ENCODE measurements at regions not wholly inside any gene's neighbourhood (a gene's known extent, or its start where the extent isn't known, plus 50 kb on each side); places are given as distances from the start of the nearest gene placed in this dataset.
"Not testable (repeated sequence)": the region's sequence is repeated elsewhere in the genome, so short reads cannot be mapped to it uniquely, and the experiment has no call there.

DNA sequence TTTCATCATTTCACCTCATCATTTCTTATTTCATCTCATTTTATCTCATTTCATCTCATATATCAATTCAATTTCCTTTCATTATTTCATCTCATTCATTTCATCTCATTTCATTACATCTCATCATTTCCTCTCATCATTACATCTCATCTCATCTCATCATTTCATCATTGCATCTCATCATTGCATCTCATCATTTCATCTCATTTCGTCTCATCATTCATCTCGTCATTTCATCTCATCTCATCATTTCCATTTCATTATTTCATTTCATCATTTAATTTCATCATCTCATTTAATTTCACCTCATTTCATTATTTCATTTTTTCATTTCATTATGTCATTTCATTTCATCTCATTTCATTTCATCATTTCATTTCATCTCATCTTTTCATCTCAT lies 168.5 kb upstream of the FAM72C start:
- not testable (repeated sequence) for DNase-seq (ENCODE audit: low read depth); H3K4me3 ChIP-seq (replicated peaks; ENCODE audit: low read depth, low read length)

DNA sequence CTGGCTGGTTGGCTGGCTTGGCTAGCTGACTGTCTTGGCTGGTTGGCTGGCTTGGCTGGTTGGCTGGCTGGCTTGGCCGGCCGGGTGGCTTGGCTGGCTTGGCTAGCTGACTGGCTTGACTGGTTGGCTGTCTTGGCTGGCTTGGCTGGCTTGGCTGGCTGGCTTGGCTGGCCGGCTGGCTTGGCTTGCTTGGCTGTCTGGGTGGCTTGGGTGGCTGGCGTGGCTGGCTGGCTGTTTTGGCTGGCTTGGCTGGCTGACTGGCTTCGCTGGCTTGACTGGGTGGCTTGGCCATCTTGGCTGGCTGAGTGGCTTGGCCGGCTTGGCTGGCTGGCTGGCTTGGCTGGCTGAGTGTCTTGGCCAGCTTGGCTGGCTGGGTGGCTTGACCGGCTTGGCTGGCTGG lies 133.2 kb upstream of the FAM72C start:
- not testable (repeated sequence) for H3K4me3 ChIP-seq (replicated peaks; ENCODE audit: low read depth, low read length); DNase-seq (ENCODE audit: low read depth)

DNA sequence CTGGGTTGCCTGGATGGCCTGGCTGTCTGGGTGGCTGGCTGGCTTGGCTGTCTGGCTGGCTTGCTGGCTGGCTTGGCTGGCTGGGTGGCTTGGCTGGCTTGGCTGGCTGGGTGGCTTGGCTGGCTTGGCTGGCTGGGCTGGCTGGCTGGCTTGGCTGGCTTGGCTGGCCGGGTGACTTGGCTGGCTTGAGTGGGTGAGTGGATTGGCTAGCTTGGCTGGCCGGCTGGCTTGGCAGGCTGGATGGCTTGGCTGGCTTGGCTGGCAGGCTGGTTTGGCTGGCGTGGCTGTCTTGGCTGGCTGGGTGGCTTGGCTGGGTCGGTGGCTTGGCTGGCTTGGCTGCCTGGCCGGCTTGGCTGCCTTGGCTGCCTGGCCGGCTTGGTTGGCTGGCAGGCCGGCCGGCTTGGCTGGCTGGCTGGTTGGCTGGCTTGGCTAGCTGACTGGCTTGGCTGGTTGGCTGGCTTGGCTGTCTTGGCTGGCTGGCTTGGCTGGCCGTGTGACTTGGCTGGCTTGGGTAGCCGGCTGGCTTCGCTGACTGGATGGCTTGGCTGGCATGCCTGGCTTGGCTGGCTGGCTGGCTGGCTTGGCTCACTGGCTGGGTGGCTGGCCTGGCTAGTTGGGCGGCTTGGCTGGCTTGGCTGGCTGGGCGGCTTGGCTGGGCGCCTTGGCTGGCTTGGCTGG lies 132.4 kb upstream of the FAM72C start:
- H3K4me3 ChIP-seq (replicated peaks; ENCODE audit: low read depth, low read length): not testable (repeated sequence)

DNA sequence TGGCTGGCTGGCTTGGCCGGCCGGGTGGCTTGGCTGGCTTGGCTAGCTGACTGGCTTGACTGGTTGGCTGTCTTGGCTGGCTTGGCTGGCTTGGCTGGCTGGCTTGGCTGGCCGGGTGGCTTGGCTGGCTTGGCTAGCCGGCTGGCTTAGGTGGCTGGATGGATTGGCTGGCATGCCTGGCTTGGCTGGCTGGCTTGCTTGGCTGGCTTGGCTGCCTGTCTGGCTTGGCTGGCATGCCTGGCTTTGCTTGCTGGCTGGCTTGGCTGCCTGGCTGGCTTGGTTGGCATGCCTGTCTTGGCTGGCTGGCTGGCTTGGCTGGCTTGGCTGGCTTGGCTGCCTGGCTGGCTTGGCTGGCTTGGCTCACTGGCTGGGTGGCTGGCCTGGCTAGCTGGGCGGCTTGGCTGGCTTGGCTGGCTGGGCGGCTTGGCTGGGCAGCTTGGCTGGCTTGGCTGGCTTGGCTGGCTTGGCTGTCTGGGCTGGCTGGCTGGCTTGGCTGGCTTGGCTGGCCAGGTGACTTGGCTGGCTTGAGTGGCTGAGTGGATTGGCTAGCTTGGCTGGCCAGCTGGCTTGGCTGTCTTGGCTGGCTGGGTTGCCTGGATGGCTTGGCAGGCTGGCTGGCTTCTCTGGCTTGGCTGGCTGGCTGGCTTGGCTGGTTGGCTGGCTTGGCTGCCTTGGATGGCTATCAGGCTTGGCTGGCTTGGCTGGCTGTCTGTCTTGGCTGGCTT lies 131.5 kb upstream of the FAM72C start:
- H3K4me3 ChIP-seq (replicated peaks; ENCODE audit: low read depth, low read length): not testable (repeated sequence)

More for the DNA sequence above, 132.4 kb upstream of the FAM72C start:
- not testable (repeated sequence) for DNase-seq (ENCODE audit: low read depth)

DNA sequence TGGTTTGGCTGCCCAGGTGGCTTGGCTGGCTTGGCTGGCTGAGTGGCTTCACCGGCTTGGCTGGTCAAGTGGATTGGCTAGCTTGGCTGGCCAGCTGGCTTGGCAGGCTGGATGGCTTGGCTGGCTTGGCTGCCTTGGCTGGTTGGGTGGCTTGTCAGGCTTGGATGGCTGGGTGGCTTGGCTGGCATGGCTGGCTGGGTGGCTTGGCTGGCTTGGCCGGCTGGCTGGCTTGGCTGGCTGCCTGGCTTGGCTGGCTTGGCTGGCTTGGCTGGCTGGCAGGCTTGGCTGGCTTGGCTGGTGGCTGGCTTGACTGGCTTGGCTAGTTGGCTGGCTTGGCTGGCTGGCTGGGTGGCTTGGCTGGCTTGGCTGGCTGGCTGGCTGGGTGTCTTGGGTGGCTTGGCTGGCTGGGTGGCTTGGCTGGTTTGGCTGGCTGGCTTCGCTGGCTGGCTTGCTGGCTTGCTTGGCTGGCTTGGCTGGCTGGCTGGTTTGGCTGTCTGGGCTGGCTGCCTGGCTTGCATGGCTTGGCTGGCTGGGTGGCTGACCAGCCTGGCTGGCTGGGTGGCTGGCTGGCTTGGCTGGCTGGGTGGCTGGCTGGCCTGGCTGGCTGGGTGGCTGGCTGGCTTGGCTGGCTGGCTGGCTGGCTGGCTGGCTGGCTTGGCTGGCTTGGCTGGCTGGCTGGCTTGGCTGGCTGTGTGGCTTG lies 130.4 kb upstream of the FAM72C start:
- not testable (repeated sequence) for H3K4me3 ChIP-seq (replicated peaks; ENCODE audit: low read depth, low read length); DNase-seq (ENCODE audit: low read depth)

More for the DNA sequence above, 131.5 kb upstream of the FAM72C start:
- not testable (repeated sequence) for DNase-seq (ENCODE audit: low read depth)

DNA sequence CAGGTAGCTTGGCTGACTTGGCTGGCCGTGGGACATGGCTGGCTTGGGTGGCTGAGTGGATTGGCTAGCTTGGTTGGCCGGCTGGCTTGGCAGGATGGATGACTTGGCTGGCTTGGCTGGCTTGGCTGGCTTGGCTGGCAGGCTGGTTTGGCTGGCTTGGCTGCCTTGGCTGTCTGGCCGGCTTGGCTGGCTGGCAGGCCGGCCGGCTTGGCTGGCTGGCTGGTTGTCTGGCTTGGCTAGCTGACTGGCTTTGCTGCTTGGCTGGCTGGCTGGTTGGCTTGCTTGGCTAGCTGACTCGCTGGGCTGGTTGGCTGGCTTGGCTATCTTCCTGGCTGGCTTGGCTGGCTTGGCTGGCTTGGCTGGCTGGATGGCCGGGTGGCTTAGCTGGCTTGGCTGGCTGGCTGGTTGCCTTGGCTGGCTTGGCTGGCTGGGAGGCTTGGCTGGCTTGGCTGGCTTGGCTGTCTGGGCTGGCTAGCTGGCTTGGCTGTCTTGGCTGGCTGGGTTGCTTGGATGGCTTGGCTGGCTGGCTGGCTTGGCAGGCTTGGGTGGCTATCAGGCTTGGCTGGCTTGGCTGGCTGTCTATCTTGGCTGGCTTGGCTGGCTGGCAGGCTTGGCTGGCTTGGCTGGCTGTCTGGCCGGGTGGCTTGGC lies 129.7 kb upstream of the FAM72C start:
- TF ChIP-seq, protein P1, sequence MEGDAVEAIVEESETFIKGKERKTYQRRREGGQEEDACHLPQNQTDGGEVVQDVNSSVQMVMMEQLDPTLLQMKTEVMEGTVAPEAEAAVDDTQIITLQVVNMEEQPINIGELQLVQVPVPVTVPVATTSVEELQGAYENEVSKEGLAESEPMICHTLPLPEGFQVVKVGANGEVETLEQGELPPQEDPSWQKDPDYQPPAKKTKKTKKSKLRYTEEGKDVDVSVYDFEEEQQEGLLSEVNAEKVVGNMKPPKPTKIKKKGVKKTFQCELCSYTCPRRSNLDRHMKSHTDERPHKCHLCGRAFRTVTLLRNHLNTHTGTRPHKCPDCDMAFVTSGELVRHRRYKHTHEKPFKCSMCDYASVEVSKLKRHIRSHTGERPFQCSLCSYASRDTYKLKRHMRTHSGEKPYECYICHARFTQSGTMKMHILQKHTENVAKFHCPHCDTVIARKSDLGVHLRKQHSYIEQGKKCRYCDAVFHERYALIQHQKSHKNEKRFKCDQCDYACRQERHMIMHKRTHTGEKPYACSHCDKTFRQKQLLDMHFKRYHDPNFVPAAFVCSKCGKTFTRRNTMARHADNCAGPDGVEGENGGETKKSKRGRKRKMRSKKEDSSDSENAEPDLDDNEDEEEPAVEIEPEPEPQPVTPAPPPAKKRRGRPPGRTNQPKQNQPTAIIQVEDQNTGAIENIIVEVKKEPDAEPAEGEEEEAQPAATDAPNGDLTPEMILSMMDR (IDR thresholded peaks at IDR 0.05; ENCODE audit: low read length, missing control alignments): no peak
- H3K4me3 ChIP-seq (replicated peaks; ENCODE audit: low read depth, low read length): no peak overlapping the region
- DNase-seq (ENCODE audit: low read depth): no peak

DNA sequence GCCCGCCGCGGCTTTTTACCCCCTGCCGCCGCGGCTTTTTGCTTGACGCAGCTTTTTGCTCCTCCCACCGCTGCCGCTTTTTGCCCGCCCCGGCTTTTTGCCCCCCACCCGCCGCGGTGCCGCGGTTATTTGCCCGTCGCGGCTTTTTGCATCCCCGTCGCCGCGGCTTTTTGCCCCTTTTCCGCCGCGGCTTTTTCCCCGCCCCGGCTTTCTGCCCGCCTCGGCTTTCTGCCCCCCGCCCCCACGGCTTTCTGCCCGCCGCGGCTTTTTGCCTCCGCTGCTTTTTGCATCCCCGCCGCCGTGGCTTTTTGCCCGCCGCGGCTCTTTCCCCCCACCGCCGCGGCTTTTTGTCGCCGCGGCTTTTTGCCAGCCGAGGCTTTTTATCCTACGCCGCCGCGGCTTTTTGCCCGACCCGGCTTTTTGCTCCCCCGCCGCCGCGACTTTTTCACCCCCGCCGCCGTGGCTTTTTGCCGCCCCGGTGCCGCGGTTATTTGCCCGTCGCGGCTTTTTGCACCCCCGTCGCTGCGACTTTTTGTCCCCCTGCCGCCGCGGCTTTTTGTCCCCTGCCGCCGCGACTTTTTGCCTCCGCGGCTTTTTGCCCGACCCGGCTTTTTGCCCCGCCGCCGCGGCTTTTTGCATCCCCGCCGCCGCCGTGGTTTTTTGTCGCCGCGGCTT lies 105.5 kb upstream of the FAM72C start:
- H3K4me3 ChIP-seq (replicated peaks; ENCODE audit: low read depth, low read length): peak overlapping the region; percentile 40
- DNase-seq (ENCODE audit: low read depth): not testable (repeated sequence)

DNA sequence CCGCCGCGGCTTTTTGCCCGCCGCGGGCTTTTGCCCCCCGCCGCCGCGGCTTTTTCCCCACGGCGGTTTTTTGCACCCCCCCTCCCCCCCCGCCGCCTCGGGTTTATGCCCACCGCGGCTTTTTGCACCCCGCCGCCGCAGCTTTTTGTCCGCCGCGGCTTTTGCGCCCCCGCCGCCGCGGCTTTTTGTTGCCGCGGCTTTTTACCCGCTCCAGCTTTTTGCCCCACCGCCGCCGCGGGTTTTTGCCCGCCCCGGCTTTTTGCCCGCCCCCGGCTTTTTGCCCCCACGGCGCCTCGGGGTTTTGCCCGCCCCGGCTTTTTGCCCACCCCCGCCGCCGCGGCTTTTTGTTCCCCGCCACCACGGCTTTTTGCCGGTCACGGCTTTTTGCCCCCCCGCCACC lies 104.9 kb upstream of the FAM72C start:
- DNase-seq (ENCODE audit: low read depth): not testable (repeated sequence)
- peak overlapping the region; percentile 36 for H3K4me3 ChIP-seq (replicated peaks; ENCODE audit: low read depth, low read length)

DNA sequence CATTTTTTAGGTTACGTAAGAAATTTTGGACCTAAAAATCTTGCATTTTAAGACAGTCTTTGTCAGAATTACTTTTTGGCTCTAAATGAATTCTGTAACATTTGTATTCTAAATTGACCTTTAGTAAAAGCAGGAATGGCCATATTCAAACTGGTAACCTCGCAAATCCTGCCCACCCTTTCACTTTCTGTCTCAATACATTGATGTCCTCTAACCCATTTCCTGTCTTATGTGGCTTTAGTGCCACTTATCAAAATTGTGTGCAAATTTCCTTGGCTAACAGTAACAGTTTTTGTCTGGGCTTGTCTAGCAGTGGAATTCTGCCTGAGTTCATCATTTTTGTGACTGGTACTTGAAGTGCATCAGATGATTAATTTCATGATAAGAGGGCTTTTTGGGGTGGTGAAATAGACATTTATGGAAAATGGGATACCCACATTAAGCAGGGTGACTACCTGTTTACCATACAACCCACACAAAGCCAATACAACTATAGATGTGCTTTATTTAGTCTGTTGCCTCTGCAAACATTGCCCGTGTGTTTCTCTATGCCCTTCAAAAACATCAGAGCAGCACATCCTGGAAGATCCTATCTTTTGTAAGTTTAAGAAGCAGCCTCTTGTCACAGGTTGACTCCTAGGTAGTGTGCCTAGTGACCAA lies 98.7 kb upstream of the FAM72C start:
- not testable (repeated sequence) for DNase-seq (ENCODE audit: low read depth); H3K4me3 ChIP-seq (replicated peaks; ENCODE audit: low read depth, low read length)

DNA sequence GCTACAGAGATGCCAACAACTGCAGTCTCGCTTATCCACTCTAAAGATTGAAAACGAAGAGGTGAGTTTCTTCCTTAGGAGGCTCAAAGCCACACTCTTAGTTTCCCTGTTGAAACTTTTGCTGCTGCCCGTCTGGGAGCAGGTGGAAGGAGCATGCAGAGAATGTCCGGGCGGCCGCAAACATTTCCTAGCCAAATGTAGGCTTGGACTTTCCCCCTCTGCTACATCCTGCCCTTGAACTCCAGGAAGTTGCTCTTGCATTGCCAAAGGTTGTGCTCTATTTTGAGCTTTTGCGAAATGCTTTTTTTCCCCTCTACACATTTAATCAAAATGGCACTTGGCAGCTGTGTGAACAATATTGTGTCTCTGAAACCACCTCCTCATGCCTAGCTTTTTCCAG lies 95.3 kb upstream of the FAM72C start:
- not testable (repeated sequence) for DNase-seq (ENCODE audit: low read depth)

DNA sequence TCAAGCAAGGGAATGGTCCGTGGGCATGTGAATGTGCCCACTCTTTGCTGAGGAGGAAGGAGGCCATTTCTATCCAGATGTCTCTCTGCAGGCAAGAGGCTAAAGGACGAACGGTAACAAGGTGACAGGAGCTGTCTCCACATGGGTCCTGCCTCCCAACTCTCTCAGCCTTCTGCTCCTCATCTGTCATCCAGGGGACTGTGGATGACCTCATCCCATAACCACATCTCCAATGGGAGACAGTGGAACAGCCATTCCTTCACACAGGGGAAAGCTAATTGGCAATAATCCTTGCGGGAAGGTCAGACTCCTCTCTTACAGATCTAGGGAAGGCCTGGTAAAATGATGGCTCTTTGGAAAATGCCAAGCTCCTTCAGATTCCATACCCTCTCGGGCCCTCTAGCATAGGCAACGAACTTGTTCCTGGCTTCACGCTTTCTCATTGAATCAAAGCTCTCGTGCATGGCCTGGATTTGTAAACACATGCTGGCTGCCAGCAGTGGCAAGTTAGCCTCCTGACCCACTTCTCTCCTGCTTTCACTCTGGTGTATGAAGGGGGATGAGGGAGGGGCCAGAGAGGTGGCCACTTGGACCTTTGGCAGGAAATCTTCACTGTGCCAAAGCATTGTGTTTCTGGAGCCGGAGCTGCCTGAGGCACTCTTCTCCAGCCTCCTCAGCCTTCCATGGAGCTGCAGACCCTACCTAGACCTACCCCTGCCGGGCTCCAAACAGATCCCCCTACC lies 94.5 kb upstream of the FAM72C start:
- not testable (repeated sequence) for DNase-seq (ENCODE audit: low read depth); H3K4me3 ChIP-seq (replicated peaks; ENCODE audit: low read depth, low read length)

More for the DNA sequence above, 95.3 kb upstream of the FAM72C start:
- not testable (repeated sequence) for H3K4me3 ChIP-seq (replicated peaks; ENCODE audit: low read depth, low read length)

DNA sequence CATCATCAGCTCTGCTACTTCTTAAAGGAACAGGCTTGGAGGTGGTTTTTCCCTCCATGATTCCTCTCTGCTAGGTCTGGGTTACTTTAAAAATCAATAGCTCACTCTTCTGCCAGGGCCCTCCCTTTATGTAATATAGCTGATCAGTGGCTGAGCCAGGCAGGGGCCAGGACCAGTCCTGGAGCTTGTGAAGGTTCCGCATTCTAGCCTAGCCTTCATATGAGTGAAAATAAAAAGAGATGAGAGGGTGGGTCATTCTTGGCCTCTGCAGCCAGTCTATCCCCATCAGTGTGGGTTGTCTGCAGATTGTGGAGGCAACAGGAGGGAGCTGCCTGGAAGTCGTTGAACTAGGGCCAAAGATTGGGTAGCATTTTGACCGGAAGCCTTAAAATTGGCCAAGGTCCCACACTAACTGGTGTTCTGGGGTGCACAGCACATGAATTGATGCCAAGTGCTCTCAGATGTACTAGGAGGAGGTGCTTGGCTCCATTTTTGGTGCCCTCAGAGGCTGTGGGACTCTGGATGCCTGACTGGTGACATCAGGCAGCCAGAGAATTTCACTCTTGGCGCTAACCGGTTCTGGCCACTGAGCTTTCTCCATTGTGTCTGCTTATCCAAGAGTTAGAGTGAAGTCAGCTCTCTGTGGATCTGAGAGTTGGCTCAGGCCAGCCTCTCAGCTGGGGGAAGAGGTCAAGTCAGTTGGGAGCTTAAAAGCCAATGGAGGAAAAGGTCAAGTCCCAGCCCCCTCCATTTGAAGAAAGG lies 93.7 kb upstream of the FAM72C start:
- not testable (repeated sequence) for DNase-seq (ENCODE audit: low read depth)

DNA sequence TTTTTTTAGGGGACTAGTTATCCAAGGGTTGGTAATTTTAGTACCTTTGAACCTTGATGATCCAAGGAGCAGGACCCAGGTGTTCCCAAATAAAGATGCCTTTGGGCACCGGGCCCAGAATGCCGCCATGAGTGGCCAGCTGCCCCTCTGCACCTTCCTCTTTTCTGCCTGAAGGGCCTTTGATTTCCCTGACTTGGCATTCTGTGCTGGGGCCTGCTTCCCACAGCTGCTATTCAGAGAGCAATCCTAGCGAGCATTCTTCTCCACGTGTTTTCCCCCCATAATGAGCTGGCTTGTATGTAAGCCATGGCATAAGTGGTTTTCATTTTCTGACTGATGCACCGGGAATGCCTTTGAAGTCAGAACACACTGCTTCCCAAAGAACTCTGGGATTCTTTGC lies 77.6 kb upstream of the FAM72C start:
- not testable (repeated sequence) for DNase-seq (ENCODE audit: low read depth); H3K4me3 ChIP-seq (replicated peaks; ENCODE audit: low read depth, low read length)

More for the DNA sequence above, 93.7 kb upstream of the FAM72C start:
- H3K4me3 ChIP-seq (replicated peaks; ENCODE audit: low read depth, low read length): not testable (repeated sequence)

DNA sequence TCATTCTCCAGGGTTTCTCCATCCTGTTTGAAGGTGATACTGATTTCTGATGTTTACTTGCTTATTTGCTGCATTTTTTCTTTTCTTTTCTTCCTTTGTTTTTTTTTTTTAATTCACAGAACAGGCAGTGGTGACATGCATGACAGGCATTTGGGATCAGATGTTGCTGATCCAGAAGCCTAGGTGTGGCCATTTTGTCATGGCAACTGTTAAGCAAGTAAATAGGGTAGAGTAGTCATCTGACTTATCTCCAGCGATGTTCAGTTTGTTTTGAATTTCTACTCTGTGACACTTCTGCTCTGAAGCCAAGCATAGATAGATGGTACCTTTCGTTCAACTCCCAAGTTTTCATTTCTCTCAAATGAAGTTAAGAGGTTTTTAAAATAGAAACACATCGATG lies 74.9 kb upstream of the FAM72C start:
- not testable (repeated sequence) for H3K4me3 ChIP-seq (replicated peaks; ENCODE audit: low read depth, low read length); DNase-seq (ENCODE audit: low read depth)
